Naive thymus-derived CD8-positive, alpha-beta T cell (primary cell): ENCODE measurements at regions not wholly inside any gene's neighbourhood (a gene's known extent, or its start where the extent isn't known, plus 50 kb on each side); places are given as distances from the start of the nearest gene placed in this dataset.
A peak's percentile ranks its signal among the peaks of the same experiment; 100 is the strongest.
"Not testable (repeated sequence)": the region's sequence is repeated elsewhere in the genome, so short reads cannot be mapped to it uniquely, and the experiment has no call there.

Experiments
- ATAC-seq, 2 donors: fragments of 150-1000 bp; cut with Tn5 transposase in 1 of 2; sonication (Bioruptor Pico), chemical (Tn5 transposase) in 1 of 2; 1 replicate in 1 of 2; 2 replicates in 1 of 2; pipeline ENCODE4 v1.10.0; 2021; ENCODE audit warnings: mild to moderate bottlenecking in 2 of 2, moderate library complexity in 2 of 2
- POLR2A ChIA-PET: fragments of 350-600 bp; sonication (Branson Sonifier 250); formaldehyde crosslinking; loops from one replicate; lab custom pipeline; 2021; ENCODE audit warnings: antibody characterized with exemption; lab: Charles Lee
- DNase-seq, 10 donors: peaks; one replicate each; pipeline versions ENCODE4 v3.0.0 to v3.0.0-alpha.2; 2020 to 2022
- H3K27ac Mint-ChIP-seq, 10 donors: one replicate each; pipeline ENCODE4 v1.8.0; 2020 to 2022; ENCODE audit warnings: mild to moderate bottlenecking in 10 of 10, mixed read lengths in 10 of 10, moderate library complexity in 4 of 10, inconsistent platforms in 1 of 10
- H3K27me3 Mint-ChIP-seq, 5 donors: one replicate each; pipeline ENCODE4 v1.8.0; 2021 to 2022; ENCODE audit warnings: mixed read lengths in 5 of 5
- H3K36me3 Mint-ChIP-seq, 3 donors: one replicate each; pipeline ENCODE4 v1.8.0; 2020 to 2022; ENCODE audit warnings: mixed read lengths in 3 of 3, mild to moderate bottlenecking in 2 of 3, inconsistent platforms in 1 of 3
- H3K4me1 Mint-ChIP-seq, 4 donors: one replicate each; pipeline ENCODE4 v1.8.0; 2021 to 2022; ENCODE audit warnings: mixed read lengths in 4 of 4
- H3K4me3 Mint-ChIP-seq, 10 donors: one replicate each; pipeline ENCODE4 v1.8.0; 2020 to 2022; ENCODE audit warnings: mild to moderate bottlenecking in 10 of 10, mixed read lengths in 10 of 10, moderate library complexity in 6 of 10, inconsistent platforms in 1 of 10
- H3K9me3 Mint-ChIP-seq, 9 donors: one replicate each; pipeline ENCODE4 v1.8.0; 2020 to 2022; ENCODE audit warnings: mixed read lengths in 9 of 9, mild to moderate bottlenecking in 3 of 9, inconsistent platforms in 1 of 9, moderate library complexity in 1 of 9

- Mint-ChIP-seq H3K9me3 (peaks cover 0 to 15% (median 5%) of the 10 kb centered on the region in 9 donors), H3K4me3 (no peak overlapping the region), H3K27ac (no peak overlapping the region), H3K4me1 (no peaks in the 10 kb centered on the region), H3K27me3 (no peaks in the 10 kb centered on the region), H3K36me3 (peaks cover 0 to 19% (median 9%) of the 10 kb centered on the region in 3 donors)
- no peak for DNase-seq
- ATAC-seq: no peak
- POLR2A ChIA-PET: no interaction called here
Observed at GRCh38 chr2:225236769-225237323, 162.7 kb upstream of the NYAP2 start.

GRCh38 chr2:225233234-225233633, 166.3 kb upstream of the NYAP2 start:
- Mint-ChIP-seq H3K4me1 (no peaks in the 10 kb centered on the region), H3K36me3 (peaks cover 0 to 8% (median 6%) of the 10 kb centered on the region in 3 donors), H3K27ac (no peak overlapping the region), H3K4me3 (no peak overlapping the region), H3K9me3 (peaks cover 0 to 9% (median 5%) of the 10 kb centered on the region in 9 donors), H3K27me3 (no peaks in the 10 kb centered on the region)
- POLR2A ChIA-PET: no interaction called here
- ATAC-seq (no peak), DNase-seq (no peak)

DNA sequence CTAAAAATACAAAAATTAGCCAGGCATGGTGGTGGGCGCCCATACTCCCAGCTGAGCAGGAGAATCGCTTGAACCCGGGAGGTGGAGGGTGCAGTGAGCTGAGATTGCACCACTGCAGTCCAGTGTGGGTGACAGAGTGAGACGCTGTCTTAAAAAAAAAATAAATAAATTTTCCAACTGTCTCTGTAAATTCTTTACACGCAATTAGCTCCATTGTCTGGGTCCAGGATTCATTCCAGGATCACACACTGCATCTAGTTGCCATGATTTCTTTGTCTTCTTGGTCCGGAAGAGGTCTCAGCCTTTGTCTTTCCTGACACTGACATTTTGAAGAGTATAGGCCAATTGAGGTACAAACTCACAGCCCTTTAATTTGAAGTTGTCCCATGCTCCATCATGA, 167.6 kb upstream of the NYAP2 start:
- Mint-ChIP-seq H3K27ac (no peak overlapping the region), H3K27me3 (no peaks in the 10 kb centered on the region), H3K9me3 (no peaks in the 10 kb centered on the region), H3K4me1 (peaks cover 0 to under 1% (median 0%) of the 10 kb centered on the region in 4 donors), H3K4me3 (no peak overlapping the region), H3K36me3 (peaks cover 0 to 2% (median 0%) of the 10 kb centered on the region in 3 donors)
- POLR2A ChIA-PET: no interaction called here
- ATAC-seq: no peak
- no peak for DNase-seq

DNA sequence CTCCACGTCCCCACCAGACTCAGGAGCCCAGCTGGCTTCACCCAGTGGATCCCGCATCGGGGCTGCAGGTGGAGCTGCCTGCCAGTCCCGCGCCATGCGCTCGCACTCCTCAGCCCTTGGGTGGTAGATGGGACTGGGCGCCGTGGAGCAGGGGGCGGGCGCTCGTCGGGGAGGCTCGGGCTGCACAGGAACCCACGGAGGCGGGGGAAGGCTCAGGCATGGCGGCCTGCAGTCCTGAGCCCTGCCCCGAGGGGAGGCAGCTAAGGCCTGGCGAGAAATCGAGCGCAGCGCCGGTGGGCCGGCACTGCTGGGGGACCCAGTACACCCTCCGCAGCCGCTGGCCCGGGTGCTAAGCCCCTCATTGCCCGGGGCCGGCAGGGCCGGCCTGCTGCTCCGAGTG, 170.2 kb upstream of the NYAP2 start:
- H3K27ac Mint-ChIP-seq: peak overlapping the region in 1 of 10 donors; percentile 28
- POLR2A ChIA-PET, H3K9me3 Mint-ChIP-seq, H3K4me1 Mint-ChIP-seq, H3K36me3 Mint-ChIP-seq, H3K27me3 Mint-ChIP-seq, ATAC-seq: not testable (repeated sequence)
- peak in 1 of 10 donors; percentile 3 for DNase-seq
- H3K4me3 Mint-ChIP-seq: peak overlapping the region in 1 of 10 donors; percentile 54

DNA sequence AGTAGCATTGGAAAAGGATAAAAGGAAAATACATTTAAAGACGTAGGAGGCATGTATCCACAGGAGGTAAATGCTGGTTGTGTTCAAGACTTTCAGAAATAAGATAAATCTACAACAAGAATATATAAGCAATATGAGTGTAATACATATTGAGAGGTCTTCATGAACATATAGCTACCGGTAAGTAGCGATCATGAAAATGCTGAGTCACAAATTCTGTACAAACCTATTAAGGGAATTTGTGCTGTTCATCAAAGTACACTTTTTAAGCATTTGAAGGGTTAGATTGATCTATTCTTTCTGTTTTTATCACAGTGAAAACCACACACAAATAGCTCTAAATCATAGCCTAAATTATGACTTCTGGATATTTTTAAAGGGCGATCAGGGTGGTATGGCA, 173.1 kb upstream of the NYAP2 start:
- POLR2A ChIA-PET: no interaction called here
- H3K27me3 Mint-ChIP-seq: peaks cover 0 to 3% (median 1%) of the 10 kb centered on the region in 5 donors
- H3K4me3 Mint-ChIP-seq: no peak overlapping the region
- no peak for DNase-seq
- H3K9me3 Mint-ChIP-seq: peaks cover 0 to 3% (median 0%) of the 10 kb centered on the region in 9 donors
- H3K27ac Mint-ChIP-seq: no peak overlapping the region
- no peaks in the 10 kb centered on the region for H3K36me3 Mint-ChIP-seq
- peaks cover 0 to 3% (median 0%) of the 10 kb centered on the region in 4 donors for H3K4me1 Mint-ChIP-seq
- ATAC-seq: no peak

GRCh38 chr2:225223301-225223700, 176.2 kb upstream of the NYAP2 start:
- POLR2A ChIA-PET: no interaction called here
- Mint-ChIP-seq H3K27me3 (peaks cover 0 to 3% (median 1%) of the 10 kb centered on the region in 5 donors), H3K27ac (no peak overlapping the region), H3K9me3 (peaks cover 0 to 3% (median 0%) of the 10 kb centered on the region in 9 donors), H3K4me1 (peaks cover 0 to 3% (median 0%) of the 10 kb centered on the region in 4 donors), H3K36me3 (no peaks in the 10 kb centered on the region), H3K4me3 (no peak overlapping the region)
- DNase-seq: no peak
- ATAC-seq: no peak

GRCh38 chr2:225207471-225207870, 165.2 kb upstream of the DOCK10 start:
- Mint-ChIP-seq H3K27me3 (peaks cover 0 to 11% (median 2%) of the 10 kb centered on the region in 5 donors), H3K9me3 (peaks cover 0 to 8% (median 2%) of the 10 kb centered on the region in 9 donors), H3K4me3 (no peak overlapping the region), H3K36me3 (peaks cover 0 to 5% (median 0%) of the 10 kb centered on the region in 3 donors), H3K4me1 (peaks cover 0 to 3% (median 0%) of the 10 kb centered on the region in 4 donors), H3K27ac (no peak overlapping the region)
- DNase-seq (no peak), ATAC-seq (no peak)
- POLR2A ChIA-PET: no interaction called here

- H3K36me3 Mint-ChIP-seq: peaks cover 0 to 5% (median 0%) of the 10 kb centered on the region in 3 donors
- DNase-seq: no peak
- POLR2A ChIA-PET: no interaction called here
- peaks cover 0 to 11% (median 2%) of the 10 kb centered on the region in 5 donors for H3K27me3 Mint-ChIP-seq
- H3K4me3 Mint-ChIP-seq: no peak overlapping the region
- ATAC-seq: no peak
- no peak overlapping the region for H3K27ac Mint-ChIP-seq
- H3K4me1 Mint-ChIP-seq: no peaks in the 10 kb centered on the region
- peaks cover 0 to 8% (median 2%) of the 10 kb centered on the region in 9 donors for H3K9me3 Mint-ChIP-seq
Observed at GRCh38 chr2:225207043-225207442, 164.8 kb upstream of the DOCK10 start.

GRCh38 chr2:225196579-225196978, 154.3 kb upstream of the DOCK10 start:
- DNase-seq: no peak
- H3K36me3 Mint-ChIP-seq: no peaks in the 10 kb centered on the region
- POLR2A ChIA-PET: no interaction called here
- H3K27me3 Mint-ChIP-seq: peaks cover 0 to 1% (median 0%) of the 10 kb centered on the region in 5 donors
- no peaks in the 10 kb centered on the region for H3K9me3 Mint-ChIP-seq
- no peak for ATAC-seq
- no peak overlapping the region for H3K4me3 Mint-ChIP-seq
- no peaks in the 10 kb centered on the region for H3K4me1 Mint-ChIP-seq
- no peak overlapping the region for H3K27ac Mint-ChIP-seq

DNA sequence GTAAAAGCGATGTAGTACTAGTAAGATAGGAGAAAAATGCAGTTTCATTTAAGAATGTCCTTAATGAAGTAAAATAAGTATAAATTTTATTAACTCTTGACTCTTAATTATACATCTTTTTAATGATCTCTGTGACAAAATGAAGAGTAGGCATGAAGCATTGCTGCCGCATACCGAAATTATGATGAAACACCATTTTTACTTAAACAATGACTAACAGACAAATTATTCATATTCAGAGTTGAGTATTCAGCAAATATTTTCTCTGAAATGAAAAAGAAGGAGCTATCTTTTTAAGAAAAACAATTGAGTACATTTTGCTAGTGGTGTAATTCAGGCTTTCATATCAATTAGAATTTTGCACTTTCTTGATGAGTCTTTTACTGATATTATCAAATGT, 150.6 kb upstream of the DOCK10 start:
- no peaks in the 10 kb centered on the region for H3K36me3 Mint-ChIP-seq
- no peak overlapping the region for H3K27ac Mint-ChIP-seq
- no peaks in the 10 kb centered on the region for H3K4me1 Mint-ChIP-seq

GRCh38 chr2:225190987-225191386, 148.7 kb upstream of the DOCK10 start:
- Mint-ChIP-seq H3K9me3 (no peaks in the 10 kb centered on the region), H3K27ac (no peak overlapping the region), H3K4me3 (no peak overlapping the region), H3K27me3 (peaks cover 0 to 3% (median 0%) of the 10 kb centered on the region in 5 donors), H3K4me1 (no peaks in the 10 kb centered on the region), H3K36me3 (no peaks in the 10 kb centered on the region)
- POLR2A ChIA-PET: no interaction called here
- DNase-seq: no peak
- no peak for ATAC-seq

More for the DNA sequence above, 150.6 kb upstream of the DOCK10 start:
- ATAC-seq (no peak), DNase-seq (no peak)
- POLR2A ChIA-PET: no interaction called here
- Mint-ChIP-seq H3K4me3 (no peak overlapping the region), H3K9me3 (no peaks in the 10 kb centered on the region), H3K27me3 (peaks cover 0 to 3% (median 0%) of the 10 kb centered on the region in 5 donors)

DNA sequence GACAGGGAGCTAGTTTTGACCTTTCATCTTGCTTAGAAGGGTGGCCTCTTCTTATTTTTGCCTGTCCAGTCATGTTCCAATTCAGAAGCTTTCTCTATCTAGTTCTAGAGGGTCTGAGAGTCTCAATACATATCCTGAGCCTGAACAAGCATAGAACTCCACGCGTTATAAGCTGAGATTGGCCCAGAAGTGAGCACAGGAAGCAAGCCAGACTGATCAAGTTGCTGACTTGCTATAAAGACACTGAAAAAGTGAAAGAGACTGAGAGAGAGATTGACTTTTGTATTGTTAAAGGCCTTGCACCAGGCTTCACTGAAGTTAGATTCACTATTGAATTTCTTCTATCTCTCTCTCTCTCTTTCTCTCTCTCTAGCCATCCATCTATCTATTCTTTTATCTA, 142.7 kb upstream of the DOCK10 start:
- Mint-ChIP-seq H3K27ac (no peak overlapping the region), H3K36me3 (no peaks in the 10 kb centered on the region), H3K4me1 (peaks cover 0 to 11% (median 6%) of the 10 kb centered on the region in 4 donors), H3K27me3 (peaks cover 0 to 2% (median 0%) of the 10 kb centered on the region in 5 donors), H3K9me3 (no peaks in the 10 kb centered on the region), H3K4me3 (no peak overlapping the region)
- POLR2A ChIA-PET: no interaction called here
- DNase-seq (no peak), ATAC-seq (no peak)

- POLR2A ChIA-PET: no interaction called here
- DNase-seq (no peak), ATAC-seq (no peak)
- peaks cover 2 to 11% (median 6%) of the 10 kb centered on the region in 4 donors for H3K4me1 Mint-ChIP-seq
- H3K9me3 Mint-ChIP-seq: no peaks in the 10 kb centered on the region
- peak overlapping the region in 1 of 10 donors; percentile 15 for H3K27ac Mint-ChIP-seq
- peaks cover 0 to 1% (median 0%) of the 10 kb centered on the region in 5 donors for H3K27me3 Mint-ChIP-seq
- no peaks in the 10 kb centered on the region for H3K36me3 Mint-ChIP-seq
- no peak overlapping the region for H3K4me3 Mint-ChIP-seq
Observed at GRCh38 chr2:225182126-225182525, 139.9 kb upstream of the DOCK10 start.

- H3K36me3 Mint-ChIP-seq: no peaks in the 10 kb centered on the region
- H3K27ac Mint-ChIP-seq: peak overlapping the region in 1 of 10 donors; percentile 65
- H3K4me1 Mint-ChIP-seq: peaks cover 0 to 10% (median under 1%) of the 10 kb centered on the region in 4 donors
- H3K4me3 Mint-ChIP-seq: no peak overlapping the region
- H3K27me3 Mint-ChIP-seq: no peaks in the 10 kb centered on the region
- no peak for ATAC-seq
- H3K9me3 Mint-ChIP-seq: peaks cover 0 to 2% (median 0%) of the 10 kb centered on the region in 9 donors
- POLR2A ChIA-PET: no interaction called here
- DNase-seq: no peak
Observed at GRCh38 chr2:225177098-225177497, 134.8 kb upstream of the DOCK10 start.
